ENCODE measurements at regions not wholly inside any gene's neighbourhood (a gene's known extent, or its start where the extent isn't known, plus 50 kb on each side); places are given as distances from the start of the nearest gene placed in this dataset.

DNA sequence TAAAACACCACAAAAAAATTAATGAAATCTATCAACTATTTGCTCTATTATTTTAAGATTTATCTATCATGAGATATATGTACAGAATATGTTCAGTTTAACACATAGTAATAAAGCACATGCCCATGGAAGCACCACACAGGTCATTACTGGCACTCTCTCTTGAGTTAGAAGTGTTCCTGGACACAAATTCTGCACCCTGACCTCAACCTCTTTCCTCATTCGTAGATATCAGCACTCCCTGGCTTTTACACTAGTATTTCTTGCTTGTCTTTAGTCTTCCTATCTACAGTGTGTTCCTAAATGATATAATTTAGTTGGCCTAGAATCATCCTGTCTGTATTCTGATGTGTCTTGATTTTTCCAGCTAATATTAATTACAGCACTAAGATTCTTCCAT is 321.0 kb upstream of the SOX5 start:
- TF ChIP-seq, protein P1, sequence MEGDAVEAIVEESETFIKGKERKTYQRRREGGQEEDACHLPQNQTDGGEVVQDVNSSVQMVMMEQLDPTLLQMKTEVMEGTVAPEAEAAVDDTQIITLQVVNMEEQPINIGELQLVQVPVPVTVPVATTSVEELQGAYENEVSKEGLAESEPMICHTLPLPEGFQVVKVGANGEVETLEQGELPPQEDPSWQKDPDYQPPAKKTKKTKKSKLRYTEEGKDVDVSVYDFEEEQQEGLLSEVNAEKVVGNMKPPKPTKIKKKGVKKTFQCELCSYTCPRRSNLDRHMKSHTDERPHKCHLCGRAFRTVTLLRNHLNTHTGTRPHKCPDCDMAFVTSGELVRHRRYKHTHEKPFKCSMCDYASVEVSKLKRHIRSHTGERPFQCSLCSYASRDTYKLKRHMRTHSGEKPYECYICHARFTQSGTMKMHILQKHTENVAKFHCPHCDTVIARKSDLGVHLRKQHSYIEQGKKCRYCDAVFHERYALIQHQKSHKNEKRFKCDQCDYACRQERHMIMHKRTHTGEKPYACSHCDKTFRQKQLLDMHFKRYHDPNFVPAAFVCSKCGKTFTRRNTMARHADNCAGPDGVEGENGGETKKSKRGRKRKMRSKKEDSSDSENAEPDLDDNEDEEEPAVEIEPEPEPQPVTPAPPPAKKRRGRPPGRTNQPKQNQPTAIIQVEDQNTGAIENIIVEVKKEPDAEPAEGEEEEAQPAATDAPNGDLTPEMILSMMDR (conservative IDR thresholded peaks at IDR 0.05; ENCODE audit: low read depth, low read length) = no peak
- no peak for TF ChIP-seq EZH2phosphoT487 (IDR thresholded peaks at IDR 0.05; ENCODE audit: borderline replicate concordance, low read length)

Data from PC-3 (cell line).